H1 (cell line): ENCODE measurements at regions not wholly inside any gene's neighbourhood (a gene's known extent, or its start where the extent isn't known, plus 50 kb on each side); places are given as distances from the start of the nearest gene placed in this dataset.

Source experiments
- CHD1 ChIP-seq: IDR thresholded peaks from 2 replicates; pipeline ENCODE4 v1.6.1; 2012; ENCODE audit warnings: low read depth, low read length, improper control_type of control experiment
- EP300 ChIP-seq, 2 experiments: IDR thresholded peaks; 1 replicate in 1 of 2; 2 replicates in 1 of 2; pipeline ENCODE4 v1.6.1; 2011 to 2012; ENCODE audit warnings: low read depth in 2 of 2, low read length in 2 of 2, mild to moderate bottlenecking in 2 of 2, borderline replicate concordance in 1 of 2, inconsistent platforms in 1 of 2, moderate library complexity in 1 of 2
- EZH2 ChIP-seq: fragments of 200-600 bp; sonication (generic); IDR thresholded peaks from 2 replicates; pipeline ENCODE4 v1.7.1; 2012; ENCODE audit warnings: low read depth, mild to moderate bottlenecking, moderate library complexity, low read length, inconsistent platforms; ENCODE audit not compliant: severe bottlenecking
- GTF2F1 ChIP-seq: IDR thresholded peaks from 2 replicates; pipeline ENCODE4 v1.6.1; 2012; ENCODE audit warnings: low read depth, low read length, improper control_type of control experiment, borderline replicate concordance
- NANOG ChIP-seq: IDR thresholded peaks from 2 replicates; pipeline ENCODE4 v1.6.1; 2011; ENCODE audit warnings: low read length, low read depth, mild to moderate bottlenecking, inconsistent platforms; ENCODE audit not compliant: insufficient read depth, poor library complexity, severe bottlenecking
- POLR2A ChIP-seq, 2 experiments: IDR thresholded peaks; 1 replicate in 1 of 2; 2 replicates in 1 of 2; pipeline ENCODE4 v1.6.1; 2011; ENCODE audit warnings: low read depth in 2 of 2, low read length in 2 of 2, mild to moderate bottlenecking in 2 of 2; ENCODE audit errors: control extremely low read depth in 1 of 2

- TF ChIP-seq GTF2F1 (no peak), NANOG (no peak), POLR2A (IDR thresholded peaks at IDR 0.05; ENCODE audit: control extremely low read depth in 1 of 2, low read depth in 2 of 2, low read length in 2 of 2) (no peak), EZH2 (no peak), EP300 (IDR thresholded peaks at IDR 0.05; ENCODE audit: borderline replicate concordance in 1 of 2, low read depth in 2 of 2, low read length in 2 of 2) (no peak), CHD1 (no peak)
- TF ChIP-seq, all 59 proteins: peak for 0
Observed at GRCh38 chr12:4082809-4083403, 190.7 kb upstream of the CCND2 start (continued).
